ENCODE measurements at regions not wholly inside any gene's neighbourhood (a gene's known extent, or its start where the extent isn't known, plus 50 kb on each side); places are given as distances from the start of the nearest gene placed in this dataset.

DNA sequence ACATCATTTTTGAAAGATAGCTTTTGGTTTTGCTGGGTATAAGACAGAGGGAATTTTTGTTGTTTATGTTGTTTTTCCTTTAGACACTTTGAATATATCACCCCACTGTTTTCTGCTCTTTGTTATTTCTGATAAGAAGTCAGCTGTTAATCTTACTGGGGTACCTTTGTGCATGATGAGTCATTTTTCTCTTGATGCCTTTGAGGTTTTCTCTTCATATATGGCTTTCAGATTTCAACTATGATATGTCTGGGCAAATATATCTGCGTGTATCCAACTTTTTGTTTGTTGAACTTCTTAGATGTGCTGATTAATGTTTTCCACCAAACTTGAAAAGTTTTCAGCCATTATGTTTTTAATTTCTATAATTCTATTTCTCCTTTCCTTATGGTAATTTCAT lies 208.6 kb upstream of the TMEM72 start:
- no peak for FAIRE-seq
- DNase-seq (ENCODE audit: insufficient read length, low spot score), result no peak
- no peak for TF ChIP-seq POLR2A (IDR thresholded peaks at IDR 0.05; ENCODE audit: low read depth, low read length)
- TF ChIP-seq POLR2AphosphoS5 (IDR thresholded peaks at IDR 0.05; ENCODE audit: low read depth, low read length), result no peak
- TF ChIP-seq PAX5 (IDR thresholded peaks at IDR 0.05; ENCODE audit: insufficient read depth, low read length, severe bottlenecking), result no peak
- TF ChIP-seq TAF1 (IDR thresholded peaks at IDR 0.05; ENCODE audit: low read depth, low read length), result no peak
- TF ChIP-seq POU2F2 (IDR thresholded peaks at IDR 0.05; ENCODE audit: low read depth, low read length), result no peak
- TF ChIP-seq SPI1 (IDR thresholded peaks at IDR 0.05; ENCODE audit: low read depth, low read length), result no peak

DNA sequence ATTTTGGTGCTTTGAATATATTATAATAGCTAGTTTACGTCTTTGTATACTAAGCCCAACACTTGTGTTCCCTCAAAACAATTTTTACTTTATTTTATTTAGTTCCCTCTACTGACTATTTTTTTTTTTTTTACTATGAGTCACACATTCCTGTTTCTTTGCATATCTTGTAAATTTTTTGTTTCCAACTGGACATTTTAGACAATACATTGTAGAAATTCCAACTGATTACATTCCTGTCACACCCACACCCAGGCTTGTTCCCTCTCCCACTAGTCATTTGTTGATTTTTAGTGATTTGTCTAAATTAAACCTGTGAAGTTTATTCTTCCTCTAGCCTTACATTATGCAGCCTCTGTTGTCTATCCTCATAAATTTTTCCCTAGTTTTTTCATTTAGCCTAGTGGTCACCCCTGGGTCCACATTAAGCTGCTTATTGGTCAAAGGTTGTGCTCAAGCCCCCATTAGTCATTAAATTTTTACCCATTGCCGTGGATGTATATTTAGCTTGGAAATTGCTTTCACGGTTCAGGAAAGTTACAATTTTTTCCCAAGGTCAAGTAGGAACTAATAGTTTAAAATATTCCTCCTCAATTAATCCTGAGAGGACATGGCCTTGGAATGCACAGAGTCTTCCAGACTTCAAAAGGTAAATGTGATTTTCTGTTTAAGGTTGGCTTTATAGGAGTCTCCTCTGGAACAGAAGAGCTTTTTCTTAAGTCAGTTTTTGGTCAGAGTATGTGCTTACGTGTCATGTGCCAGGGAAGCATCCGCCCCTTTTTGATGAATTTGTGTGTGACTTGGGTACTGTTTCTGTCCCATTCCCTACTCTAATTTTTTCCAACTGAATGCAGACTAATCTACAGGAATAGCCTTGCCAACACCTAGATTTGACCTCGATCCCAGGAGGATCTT lies 207.6 kb upstream of the TMEM72 start:
- DNase-seq (ENCODE audit: insufficient read length, low spot score) (no peak), FAIRE-seq (no peak)
- TF ChIP-seq PAX5 (IDR thresholded peaks at IDR 0.05; ENCODE audit: insufficient read depth, low read length, severe bottlenecking) (no peak), POLR2AphosphoS5 (IDR thresholded peaks at IDR 0.05; ENCODE audit: low read depth, low read length) (no peak), TAF1 (IDR thresholded peaks at IDR 0.05; ENCODE audit: low read depth, low read length) (no peak), POU2F2 (IDR thresholded peaks at IDR 0.05; ENCODE audit: low read depth, low read length) (no peak), POLR2A (IDR thresholded peaks at IDR 0.05; ENCODE audit: low read depth, low read length) (no peak), SPI1 (IDR thresholded peaks at IDR 0.05; ENCODE audit: low read depth, low read length) (no peak)

DNA sequence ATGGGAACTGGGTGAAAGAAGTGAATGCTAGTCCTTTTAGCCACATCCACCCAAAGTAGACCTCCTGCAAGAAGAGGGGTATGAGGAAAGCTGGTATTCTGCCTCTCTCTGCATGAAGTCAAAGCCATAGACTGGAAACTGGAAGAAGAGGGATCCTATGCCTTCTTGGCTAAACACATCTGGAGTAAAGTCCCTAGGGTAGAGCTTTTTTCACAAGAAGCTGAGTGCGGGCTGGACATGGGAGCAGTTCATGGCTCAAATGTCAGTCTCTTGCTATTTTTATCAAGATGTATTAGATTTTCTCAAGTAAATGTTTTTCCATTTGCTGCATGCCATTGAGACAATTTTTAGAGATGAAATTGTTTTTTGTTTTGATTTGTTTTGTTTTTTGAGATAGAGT lies 206.5 kb upstream of the TMEM72 start:
- FAIRE-seq, result no peak
- no peak for DNase-seq (ENCODE audit: insufficient read length, low spot score)
- no peak for TF ChIP-seq POLR2A (IDR thresholded peaks at IDR 0.05; ENCODE audit: low read depth, low read length)
- TF ChIP-seq POU2F2 (IDR thresholded peaks at IDR 0.05; ENCODE audit: low read depth, low read length), result no peak
- no peak for TF ChIP-seq POLR2AphosphoS5 (IDR thresholded peaks at IDR 0.05; ENCODE audit: low read depth, low read length)

DNA sequence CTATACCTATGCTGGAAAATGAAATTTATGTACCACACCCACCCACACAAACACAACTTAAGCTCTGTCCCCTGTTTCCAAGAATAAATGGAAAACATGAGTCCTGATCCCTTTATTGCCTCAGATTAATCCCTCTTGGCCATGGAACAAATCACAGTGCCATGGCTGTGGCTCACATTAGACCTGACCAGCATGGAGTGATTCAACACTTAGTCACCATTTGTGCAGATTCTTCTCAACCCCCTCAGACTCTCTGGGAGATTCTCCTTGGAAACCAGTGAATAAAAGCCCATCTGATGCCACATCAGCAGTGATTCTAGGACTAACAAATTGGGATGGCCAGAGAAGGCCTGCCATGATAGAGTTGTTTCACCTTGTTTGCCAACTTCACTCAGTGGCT lies 204.4 kb upstream of the TMEM72 start:
- FAIRE-seq, result no peak
- no peak for DNase-seq (ENCODE audit: insufficient read length, low spot score)
- TF ChIP-seq PAX5 (IDR thresholded peaks at IDR 0.05; ENCODE audit: insufficient read depth, low read length, severe bottlenecking) (no peak), POU2F2 (IDR thresholded peaks at IDR 0.05; ENCODE audit: low read depth, low read length) (no peak), TAF1 (IDR thresholded peaks at IDR 0.05; ENCODE audit: low read depth, low read length) (no peak), POLR2AphosphoS5 (IDR thresholded peaks at IDR 0.05; ENCODE audit: low read depth, low read length) (no peak), SPI1 (IDR thresholded peaks at IDR 0.05; ENCODE audit: low read depth, low read length) (no peak), POLR2A (IDR thresholded peaks at IDR 0.05; ENCODE audit: low read depth, low read length) (no peak)

DNA sequence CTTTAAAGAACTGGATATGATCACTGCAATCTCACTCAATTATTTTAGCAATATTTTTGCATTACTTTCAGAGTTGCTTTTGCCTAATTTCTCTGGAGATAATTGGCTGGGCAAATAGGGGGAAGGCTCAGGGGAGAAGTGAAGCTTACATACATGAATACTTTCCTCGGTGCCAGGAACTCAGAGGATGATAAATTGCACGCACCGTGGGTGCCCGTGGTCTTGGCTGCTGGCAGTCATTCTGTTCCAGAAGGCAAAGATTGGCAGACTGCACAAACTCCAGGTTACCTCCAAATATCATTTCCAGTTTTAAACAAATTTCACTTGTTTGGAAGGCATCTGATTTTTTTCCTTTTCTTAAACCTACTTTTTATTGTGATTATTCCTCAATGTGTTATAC lies 197.8 kb upstream of the TMEM72 start:
- DNase-seq (ENCODE audit: insufficient read length, low spot score) (no peak), FAIRE-seq (no peak)
- TF ChIP-seq SPI1 (IDR thresholded peaks at IDR 0.05; ENCODE audit: low read depth, low read length), result no peak
- TF ChIP-seq PAX5 (IDR thresholded peaks at IDR 0.05; ENCODE audit: insufficient read depth, low read length, severe bottlenecking), result no peak
- TF ChIP-seq POU2F2 (IDR thresholded peaks at IDR 0.05; ENCODE audit: low read depth, low read length), result no peak
- no peak for TF ChIP-seq POLR2AphosphoS5 (IDR thresholded peaks at IDR 0.05; ENCODE audit: low read depth, low read length)
- no peak for TF ChIP-seq POLR2A (IDR thresholded peaks at IDR 0.05; ENCODE audit: low read depth, low read length)
- no peak for TF ChIP-seq TAF1 (IDR thresholded peaks at IDR 0.05; ENCODE audit: low read depth, low read length)

DNA sequence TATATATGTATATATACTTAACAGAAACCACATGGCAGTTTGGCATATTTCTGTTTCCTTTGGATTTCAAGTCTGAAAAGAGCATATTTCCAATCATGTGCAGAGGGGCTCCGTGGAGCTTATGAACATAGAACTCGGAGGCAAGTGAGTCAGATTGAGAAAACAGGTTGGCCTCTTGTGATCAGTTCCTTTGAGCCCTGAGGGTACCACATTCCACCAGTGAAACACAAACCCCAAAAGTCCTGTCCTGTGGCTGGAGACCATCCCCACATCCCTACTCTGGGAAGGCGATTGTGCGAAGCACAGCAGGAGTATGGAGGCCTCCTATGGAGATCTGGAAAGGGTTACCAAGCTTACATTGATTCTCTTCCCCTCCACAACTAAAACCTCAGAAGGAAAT lies 196.7 kb upstream of the TMEM72 start:
- TF ChIP-seq PAX5 (IDR thresholded peaks at IDR 0.05; ENCODE audit: insufficient read depth, low read length, severe bottlenecking) (no peak), POLR2A (IDR thresholded peaks at IDR 0.05; ENCODE audit: low read depth, low read length) (no peak), POU2F2 (IDR thresholded peaks at IDR 0.05; ENCODE audit: low read depth, low read length) (no peak), TAF1 (IDR thresholded peaks at IDR 0.05; ENCODE audit: low read depth, low read length) (no peak), SPI1 (IDR thresholded peaks at IDR 0.05; ENCODE audit: low read depth, low read length) (no peak), POLR2AphosphoS5 (IDR thresholded peaks at IDR 0.05; ENCODE audit: low read depth, low read length) (no peak)
- DNase-seq (ENCODE audit: insufficient read length, low spot score) (no peak), FAIRE-seq (no peak)

DNA sequence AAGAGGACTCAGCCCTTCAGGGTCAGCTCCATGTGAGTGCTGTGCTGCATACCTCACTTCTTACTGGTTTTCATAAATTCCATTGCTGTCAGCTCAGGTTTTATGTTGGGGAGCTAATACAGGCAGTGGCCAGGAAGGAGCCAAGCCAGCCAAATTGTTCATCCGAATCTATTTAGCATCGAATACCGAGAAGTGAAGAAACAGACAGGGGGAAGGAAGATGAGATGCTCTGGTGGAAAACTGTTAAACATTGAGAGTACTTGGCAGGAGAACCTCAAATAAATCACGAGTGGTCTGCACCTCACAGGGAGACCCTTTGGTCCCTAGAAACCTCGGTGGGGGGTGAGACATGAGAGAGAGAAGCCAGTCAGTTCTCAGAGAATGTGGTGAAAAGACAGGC lies 196.0 kb upstream of the TMEM72 start:
- TF ChIP-seq POLR2AphosphoS5 (IDR thresholded peaks at IDR 0.05; ENCODE audit: low read depth, low read length), result no peak
- TF ChIP-seq PAX5 (IDR thresholded peaks at IDR 0.05; ENCODE audit: insufficient read depth, low read length, severe bottlenecking), result no peak
- TF ChIP-seq POU2F2 (IDR thresholded peaks at IDR 0.05; ENCODE audit: low read depth, low read length), result no peak
- no peak for TF ChIP-seq TAF1 (IDR thresholded peaks at IDR 0.05; ENCODE audit: low read depth, low read length)
- no peak for TF ChIP-seq POLR2A (IDR thresholded peaks at IDR 0.05; ENCODE audit: low read depth, low read length)
- no peak for TF ChIP-seq SPI1 (IDR thresholded peaks at IDR 0.05; ENCODE audit: low read depth, low read length)
- no peak for DNase-seq (ENCODE audit: insufficient read length, low spot score)
- FAIRE-seq, result no peak

DNA sequence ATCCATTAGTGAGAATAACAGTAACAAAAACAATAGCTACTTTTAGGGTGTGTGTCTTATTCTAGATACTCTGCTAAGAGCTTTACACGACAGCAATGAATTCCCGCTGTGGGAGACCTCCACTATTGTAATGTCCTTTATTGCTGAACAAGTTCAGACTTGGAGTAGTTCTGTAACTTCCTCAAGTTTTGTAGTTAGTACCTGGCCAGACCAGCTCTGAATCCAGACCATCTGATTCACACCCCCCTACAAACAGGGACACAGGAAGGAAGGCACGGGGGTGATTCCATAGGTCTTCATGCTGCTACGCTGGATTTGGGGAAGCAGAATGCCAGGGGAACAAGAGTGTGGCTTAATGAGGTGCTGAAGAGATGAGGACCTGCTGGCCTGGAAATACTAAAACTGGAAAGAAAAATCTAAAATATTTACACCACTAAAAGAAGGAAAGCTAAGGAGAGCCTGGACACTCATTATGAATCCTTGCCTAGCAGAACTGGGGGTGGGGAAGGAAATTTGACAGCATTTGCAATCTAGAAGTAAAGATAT lies 194.6 kb upstream of the TMEM72 start:
- DNase-seq (ENCODE audit: insufficient read length, low spot score) (no peak), FAIRE-seq (no peak)
- TF ChIP-seq SPI1 (IDR thresholded peaks at IDR 0.05; ENCODE audit: low read depth, low read length) (no peak), POLR2AphosphoS5 (IDR thresholded peaks at IDR 0.05; ENCODE audit: low read depth, low read length) (no peak), POLR2A (IDR thresholded peaks at IDR 0.05; ENCODE audit: low read depth, low read length) (no peak), POU2F2 (IDR thresholded peaks at IDR 0.05; ENCODE audit: low read depth, low read length) (no peak), PAX5 (IDR thresholded peaks at IDR 0.05; ENCODE audit: insufficient read depth, low read length, severe bottlenecking) (no peak), TAF1 (IDR thresholded peaks at IDR 0.05; ENCODE audit: low read depth, low read length) (no peak)

DNA sequence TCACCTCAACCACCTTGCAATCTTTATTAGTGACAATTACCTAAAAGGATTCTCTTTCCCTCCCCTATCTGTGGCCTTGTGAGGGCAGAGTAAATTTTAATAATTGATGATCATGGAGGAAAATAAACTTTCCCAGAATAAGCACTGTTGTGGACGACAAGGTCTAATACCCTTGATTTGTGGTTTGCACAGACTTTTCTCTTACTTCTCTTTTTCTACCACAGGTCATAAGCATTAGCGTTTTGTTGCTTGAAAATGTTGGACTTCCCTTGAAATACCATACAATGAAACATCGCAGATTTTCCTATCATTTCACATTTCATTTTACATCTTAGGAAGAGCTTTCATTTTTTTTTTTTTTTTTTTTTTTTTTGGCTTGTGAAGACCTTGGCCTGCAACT lies 188.1 kb upstream of the TMEM72 start:
- DNase-seq (ENCODE audit: insufficient read length, low spot score) (no peak), FAIRE-seq (no peak)
- TF ChIP-seq SPI1 (IDR thresholded peaks at IDR 0.05; ENCODE audit: low read depth, low read length) (no peak), POLR2A (IDR thresholded peaks at IDR 0.05; ENCODE audit: low read depth, low read length) (no peak), TAF1 (IDR thresholded peaks at IDR 0.05; ENCODE audit: low read depth, low read length) (no peak), POLR2AphosphoS5 (IDR thresholded peaks at IDR 0.05; ENCODE audit: low read depth, low read length) (no peak)

Measured in GM12891 (cell line).